PC-9 (cell line): ENCODE measurements at regions not wholly inside any gene's neighbourhood (a gene's known extent, or its start where the extent isn't known, plus 50 kb on each side); places are given as distances from the start of the nearest gene placed in this dataset.

Experiments used
- CTCF ChIP-seq: fragments of 200-600 bp; sonication (generic); conservative IDR thresholded peaks from 2 replicates; pipeline ENCODE4 v1.6.1; 2017; ENCODE audit warnings: mixed run types, antibody characterized with exemption, mild to moderate bottlenecking, moderate library complexity
- EZH2 ChIP-seq: fragments of 200-600 bp; sonication (generic); IDR thresholded peaks from 2 replicates; pipeline ENCODE4 v1.8.0; 2017; ENCODE audit warnings: antibody characterized with exemption, low read depth

DNA sequence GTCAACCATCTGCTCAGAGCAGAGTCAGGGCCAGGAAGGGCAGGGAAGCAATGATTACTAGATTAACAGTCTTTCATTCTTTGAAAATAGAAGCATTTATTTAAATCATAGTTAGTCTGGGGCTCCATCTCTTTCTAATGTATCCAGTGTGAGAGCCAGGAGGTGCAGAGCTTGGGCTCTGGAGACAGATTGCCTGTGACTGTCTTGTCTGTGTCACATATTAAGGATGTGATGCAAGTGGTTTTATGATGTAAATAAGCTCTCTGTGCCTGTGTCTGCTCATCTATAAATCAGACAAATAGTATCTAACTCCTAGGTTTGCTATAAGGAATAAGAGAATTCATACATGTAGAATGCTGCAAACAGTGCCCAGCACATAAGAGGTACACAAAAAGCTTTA lies 104.9 kb upstream of the TANK start:
- TF ChIP-seq CTCF = no peak
- TF ChIP-seq EZH2 = no peak
